ENCODE measurements at regions not wholly inside any gene's neighbourhood (a gene's known extent, or its start where the extent isn't known, plus 50 kb on each side); places are given as distances from the start of the nearest gene placed in this dataset.

GRCh38 chr3:159792070-159792469 lies 196.6 kb upstream of the IL12A start:
- no peak for TF ChIP-seq CTCF (IDR thresholded peaks at IDR 0.05; ENCODE audit: low read depth, low read length)
- TF ChIP-seq POLR2A (IDR thresholded peaks at IDR 0.05; ENCODE audit: extremely low read depth, insufficient read length): no peak

All from NB4 (cell line).